ENCODE measurements at regions not wholly inside any gene's neighbourhood (a gene's known extent, or its start where the extent isn't known, plus 50 kb on each side); places are given as distances from the start of the nearest gene placed in this dataset.

GRCh38 chr18:27869735-27870134, 307.2 kb downstream of the CDH2 start:
- no peak for TF ChIP-seq EP300 (IDR thresholded peaks at IDR 0.05)
- TF ChIP-seq POLR2AphosphoS5 (IDR thresholded peaks at IDR 0.05): no peak
